ENCODE measurements at regions not wholly inside any gene's neighbourhood (a gene's known extent, or its start where the extent isn't known, plus 50 kb on each side); places are given as distances from the start of the nearest gene placed in this dataset.

GRCh38 chr4:140244328-140244727, 90.3 kb upstream of the MAML3 start:
- TF ChIP-seq, protein P1, sequence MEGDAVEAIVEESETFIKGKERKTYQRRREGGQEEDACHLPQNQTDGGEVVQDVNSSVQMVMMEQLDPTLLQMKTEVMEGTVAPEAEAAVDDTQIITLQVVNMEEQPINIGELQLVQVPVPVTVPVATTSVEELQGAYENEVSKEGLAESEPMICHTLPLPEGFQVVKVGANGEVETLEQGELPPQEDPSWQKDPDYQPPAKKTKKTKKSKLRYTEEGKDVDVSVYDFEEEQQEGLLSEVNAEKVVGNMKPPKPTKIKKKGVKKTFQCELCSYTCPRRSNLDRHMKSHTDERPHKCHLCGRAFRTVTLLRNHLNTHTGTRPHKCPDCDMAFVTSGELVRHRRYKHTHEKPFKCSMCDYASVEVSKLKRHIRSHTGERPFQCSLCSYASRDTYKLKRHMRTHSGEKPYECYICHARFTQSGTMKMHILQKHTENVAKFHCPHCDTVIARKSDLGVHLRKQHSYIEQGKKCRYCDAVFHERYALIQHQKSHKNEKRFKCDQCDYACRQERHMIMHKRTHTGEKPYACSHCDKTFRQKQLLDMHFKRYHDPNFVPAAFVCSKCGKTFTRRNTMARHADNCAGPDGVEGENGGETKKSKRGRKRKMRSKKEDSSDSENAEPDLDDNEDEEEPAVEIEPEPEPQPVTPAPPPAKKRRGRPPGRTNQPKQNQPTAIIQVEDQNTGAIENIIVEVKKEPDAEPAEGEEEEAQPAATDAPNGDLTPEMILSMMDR (IDR thresholded peaks at IDR 0.05) = no peak
- TF ChIP-seq POLR2A (IDR thresholded peaks at IDR 0.05) = no peak
- TF ChIP-seq EP300 (IDR thresholded peaks at IDR 0.05) = no peak
- TF ChIP-seq POLR2AphosphoS5 (IDR thresholded peaks at IDR 0.05) = no peak
